H9 (cell line): ENCODE measurements at regions not wholly inside any gene's neighbourhood (a gene's known extent, or its start where the extent isn't known, plus 50 kb on each side); places are given as distances from the start of the nearest gene placed in this dataset.

Source experiments
- DNase-seq: peaks from one replicate; pipeline ENCODE4 v3.0.0-alpha.2; 2017
- H2AFZ ChIP-seq: one replicate; pipeline ENCODE4 v1.6.1; 2013; ENCODE audit warnings: mild to moderate bottlenecking, low read length, control low read depth, moderate library complexity
- H2AK5ac ChIP-seq: 2 replicates; pipeline ENCODE4 v1.6.1; 2013; ENCODE audit warnings: low read length, control low read depth, mixed read lengths; ENCODE audit not compliant: insufficient read length
- H2BK120ac ChIP-seq: one replicate; pipeline ENCODE4 v1.6.1; 2013; ENCODE audit warnings: low read depth, mild to moderate bottlenecking, low read length, control low read depth, inconsistent platforms; ENCODE audit not compliant: poor library complexity, severe bottlenecking
- H2BK12ac ChIP-seq: 2 replicates; pipeline ENCODE4 v1.6.1; 2013; ENCODE audit warnings: low read length, control low read depth, mixed read lengths, low read depth; ENCODE audit not compliant: insufficient read length
- H2BK15ac ChIP-seq: 2 replicates; pipeline ENCODE4 v1.6.1; 2013; ENCODE audit warnings: low read depth, low read length, control low read depth
- H2BK20ac ChIP-seq: one replicate; pipeline ENCODE4 v1.6.1; 2013; ENCODE audit warnings: low read depth, mild to moderate bottlenecking, low read length, control low read depth, inconsistent platforms; ENCODE audit not compliant: poor library complexity, severe bottlenecking
- H2BK5ac ChIP-seq: 2 replicates; pipeline ENCODE4 v1.6.1; 2013; ENCODE audit warnings: low read length, control low read depth, mixed read lengths; ENCODE audit not compliant: insufficient read length
- H3K14ac ChIP-seq: 2 replicates; pipeline ENCODE4 v1.6.1; 2013; ENCODE audit warnings: low read length, control low read depth; ENCODE audit not compliant: insufficient read depth
- H3K18ac ChIP-seq: 2 replicates; pipeline ENCODE4 v1.6.1; 2013; ENCODE audit warnings: low read depth, mild to moderate bottlenecking, mixed read lengths, low read length, control low read depth; ENCODE audit not compliant: insufficient read length
- H3K23ac ChIP-seq: 2 replicates; pipeline ENCODE4 v1.6.1; 2013; ENCODE audit warnings: low read length, control low read depth, mixed read lengths, low read depth; ENCODE audit not compliant: insufficient read length
- H3K23me2 ChIP-seq: 2 replicates; pipeline ENCODE4 v1.6.1; 2013; ENCODE audit warnings: low read depth, mild to moderate bottlenecking, mixed read lengths, low read length, control low read depth; ENCODE audit not compliant: insufficient read length, poor library complexity, severe bottlenecking
- H3K27ac ChIP-seq: 2 replicates; pipeline ENCODE4 v1.5.1; 2013; ENCODE audit warnings: low read length, control low read depth, mixed read lengths, low read depth; ENCODE audit not compliant: insufficient read length
- H3K27me3 ChIP-seq: 2 replicates; pipeline ENCODE4 v1.6.1; 2013; ENCODE audit warnings: low read length, control low read depth, inconsistent platforms; ENCODE audit not compliant: insufficient read depth
- H3K4ac ChIP-seq: 2 replicates; pipeline ENCODE4 v1.6.1; 2013; ENCODE audit warnings: low read depth, mild to moderate bottlenecking, control low read depth, inconsistent platforms, low read length, moderate library complexity
- H3K4me1 ChIP-seq: 2 replicates; pipeline ENCODE4 v1.6.1; 2013; ENCODE audit warnings: low read length, control low read depth, inconsistent platforms; ENCODE audit not compliant: insufficient read depth
- H3K4me2 ChIP-seq: 2 replicates; pipeline ENCODE4 v1.6.1; 2013; ENCODE audit warnings: low read length, control low read depth, mixed read lengths; ENCODE audit not compliant: insufficient read length, insufficient read depth
- H3K56ac ChIP-seq: 2 replicates; pipeline ENCODE4 v1.6.1; 2013; ENCODE audit warnings: low read depth, mild to moderate bottlenecking, mixed read lengths, low read length, control low read depth; ENCODE audit not compliant: insufficient read length
- H3K79me1 ChIP-seq: 2 replicates; pipeline ENCODE4 v1.6.1; 2013; ENCODE audit warnings: low read depth, mild to moderate bottlenecking, moderate library complexity, low read length, control low read depth, inconsistent platforms; ENCODE audit not compliant: insufficient read depth, poor library complexity, severe bottlenecking
- H3K79me2 ChIP-seq: 2 replicates; pipeline ENCODE4 v1.6.1; 2013; ENCODE audit warnings: low read length, control low read depth, inconsistent platforms; ENCODE audit not compliant: insufficient read depth
- H3K9ac ChIP-seq: 2 replicates; pipeline ENCODE4 v1.6.1; 2013; ENCODE audit warnings: low read length, control low read depth, mixed read lengths; ENCODE audit not compliant: insufficient read length; ENCODE audit errors: extremely low read depth
- H3K9me3 ChIP-seq: one replicate; pipeline ENCODE4 v1.6.1; 2013; ENCODE audit warnings: low read depth, low read length, inconsistent platforms; ENCODE audit not compliant: control insufficient read depth
- H3T11ph ChIP-seq: one replicate; pipeline ENCODE4 v1.6.1; 2013; ENCODE audit warnings: mild to moderate bottlenecking, low read length, control low read depth, inconsistent platforms
- H4K20me1 ChIP-seq: one replicate; pipeline ENCODE4 v1.6.1; 2013; ENCODE audit not compliant: control insufficient read depth, insufficient read length, insufficient read depth
- H4K5ac ChIP-seq: 2 replicates; pipeline ENCODE4 v1.6.1; 2013; ENCODE audit warnings: low read depth, mild to moderate bottlenecking, mixed read lengths, low read length, control low read depth; ENCODE audit not compliant: insufficient read length
- H4K8ac ChIP-seq: replicated peaks from 2 replicates; pipeline ENCODE4 v1.6.1; 2013; ENCODE audit warnings: low read length, control low read depth, mixed read lengths, low read depth; ENCODE audit not compliant: insufficient read length
- H4K91ac ChIP-seq: 2 replicates; pipeline ENCODE4 v1.6.1; 2013; ENCODE audit warnings: low read depth, mild to moderate bottlenecking, moderate library complexity, mixed read lengths, low read length, control low read depth; ENCODE audit not compliant: insufficient read length
- H3K27ac Mint-ChIP-seq, 3 experiments: 2 replicates in 2 of 3; 3 replicates in 1 of 3; pipeline ENCODE4 v1.8.0; 2020 to 2021; ENCODE audit warnings: mixed read lengths in 3 of 3, mild to moderate bottlenecking in 1 of 3, moderate library complexity in 1 of 3
- H3K27me3 Mint-ChIP-seq: 2 replicates; pipeline ENCODE4 v1.8.0; 2021; ENCODE audit warnings: low read depth, mild to moderate bottlenecking, moderate library complexity, mixed read lengths
- H3K36me3 Mint-ChIP-seq, 3 experiments: 2 replicates in 2 of 3; 3 replicates in 1 of 3; pipeline ENCODE4 v1.8.0; 2020 to 2021; ENCODE audit warnings: low read depth in 3 of 3, mixed read lengths in 3 of 3; ENCODE audit not compliant: insufficient read depth in 1 of 3
- H3K4me1 Mint-ChIP-seq, 2 experiments: 2 replicates each; pipeline ENCODE4 v1.8.0; 2020; ENCODE audit warnings: mixed read lengths in 2 of 2
- H3K4me3 Mint-ChIP-seq, 2 experiments: 2 replicates in 1 of 2; 3 replicates in 1 of 2; pipeline ENCODE4 v1.8.0; 2020 to 2021; ENCODE audit warnings: mild to moderate bottlenecking in 2 of 2, mixed read lengths in 2 of 2, moderate library complexity in 1 of 2
- H3K9me3 Mint-ChIP-seq, 2 experiments: 2 replicates in 1 of 2; 3 replicates in 1 of 2; pipeline ENCODE4 v1.8.0; 2020; ENCODE audit warnings: mild to moderate bottlenecking in 2 of 2, mixed read lengths in 2 of 2, moderate library complexity in 1 of 2
- WGBS: extraction: QIAGEN DNeasy Blood & Tissue Kit; methylation state at CpG from one replicate; pipeline ENCODE4 v1.1.7; 2013; ENCODE audit warnings: missing lambda C conversion rate, low lambda C conversion rate, mixed read lengths; ENCODE audit not compliant: insufficient read length; ENCODE audit errors: extremely low coverage; 5-methylcytosine and 5-hydroxymethylcytosine counted together
- TF ChIP-seq, protein P1 (sequence below): fragments of 200-600 bp; sonication (generic); conservative IDR thresholded peaks from 3 replicates; pipeline ENCODE4 v1.8.0; 2021; ENCODE audit warnings: antibody characterized with exemption, mild to moderate bottlenecking

DNA sequence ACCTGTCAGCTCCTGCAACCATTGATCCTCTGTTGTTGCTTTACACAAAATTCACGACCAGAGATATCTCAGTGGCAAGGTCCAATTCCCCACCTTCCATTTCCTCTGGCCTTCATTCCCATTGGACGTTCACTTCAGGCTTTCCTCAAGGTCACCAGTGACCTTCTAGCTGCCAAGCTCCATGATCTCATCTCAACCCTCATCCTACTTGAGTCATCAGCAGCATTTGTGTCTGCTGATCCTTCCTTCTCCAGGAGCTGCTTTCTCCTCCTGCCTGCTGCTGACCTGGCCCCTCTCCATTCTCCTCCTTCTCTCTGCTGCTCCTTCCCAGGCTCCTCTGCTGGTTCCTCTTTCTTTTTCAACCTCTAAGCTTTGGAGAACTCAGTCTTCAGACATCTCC is 66.2 kb upstream of the C10orf90 start:
- Histone ChIP-seq H4K20me1 (no peaks in the 10 kb centered on the region), H3K9me3 (no peaks in the 10 kb centered on the region), H3K56ac (no peak overlapping the region), H2BK120ac (no peak overlapping the region), H3K4me1 (no peaks in the 10 kb centered on the region), H3K79me1 (no peaks in the 10 kb centered on the region), H3K27me3 (no peaks in the 10 kb centered on the region), H3K14ac (no peak overlapping the region), H3K18ac (no peak overlapping the region), H2AFZ (no peak overlapping the region), H2BK5ac (no peak overlapping the region), H2BK15ac (no peak overlapping the region), H3K27ac (no peak overlapping the region), H4K5ac (no peak overlapping the region), H2BK20ac (no peak overlapping the region), H3K79me2 (no peaks in the 10 kb centered on the region), H3K4me2 (no peak overlapping the region), H3K23me2 (no peaks in the 10 kb centered on the region), H3K4ac (no peak overlapping the region), H3K9ac (no peak overlapping the region), H4K91ac (no peak overlapping the region), H4K8ac (no peak overlapping the region), H2BK12ac (no peak overlapping the region), H3K23ac (no peak overlapping the region), H3T11ph (no peak overlapping the region), H2AK5ac (no peak overlapping the region)
- no CpG with 5 or more reads among the region's 2 CpGs for WGBS
- Mint-ChIP-seq H3K27me3 (no peaks in the 10 kb centered on the region), H3K9me3 (no peaks in the 10 kb centered on the region), H3K36me3 (no peaks in the 10 kb centered on the region), H3K27ac (no peak overlapping the region), H3K4me1 (peaks cover 3 to 9% of the 10 kb centered on the region in 2 experiments; a peak in 2 of 4 replicates), H3K4me3 (no peak overlapping the region)
- TF ChIP-seq, protein P1, sequence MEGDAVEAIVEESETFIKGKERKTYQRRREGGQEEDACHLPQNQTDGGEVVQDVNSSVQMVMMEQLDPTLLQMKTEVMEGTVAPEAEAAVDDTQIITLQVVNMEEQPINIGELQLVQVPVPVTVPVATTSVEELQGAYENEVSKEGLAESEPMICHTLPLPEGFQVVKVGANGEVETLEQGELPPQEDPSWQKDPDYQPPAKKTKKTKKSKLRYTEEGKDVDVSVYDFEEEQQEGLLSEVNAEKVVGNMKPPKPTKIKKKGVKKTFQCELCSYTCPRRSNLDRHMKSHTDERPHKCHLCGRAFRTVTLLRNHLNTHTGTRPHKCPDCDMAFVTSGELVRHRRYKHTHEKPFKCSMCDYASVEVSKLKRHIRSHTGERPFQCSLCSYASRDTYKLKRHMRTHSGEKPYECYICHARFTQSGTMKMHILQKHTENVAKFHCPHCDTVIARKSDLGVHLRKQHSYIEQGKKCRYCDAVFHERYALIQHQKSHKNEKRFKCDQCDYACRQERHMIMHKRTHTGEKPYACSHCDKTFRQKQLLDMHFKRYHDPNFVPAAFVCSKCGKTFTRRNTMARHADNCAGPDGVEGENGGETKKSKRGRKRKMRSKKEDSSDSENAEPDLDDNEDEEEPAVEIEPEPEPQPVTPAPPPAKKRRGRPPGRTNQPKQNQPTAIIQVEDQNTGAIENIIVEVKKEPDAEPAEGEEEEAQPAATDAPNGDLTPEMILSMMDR = no peak
- DNase-seq = no peak
